OCI-LY3 (cell line): ENCODE measurements at regions not wholly inside any gene's neighbourhood (a gene's known extent, or its start where the extent isn't known, plus 50 kb on each side); places are given as distances from the start of the nearest gene placed in this dataset.

Source experiments
- EZH2phosphoT487 ChIP-seq: fragments of 200-600 bp; shearing (Covaris generic); IDR thresholded peaks from 2 replicates; pipeline ENCODE4 v1.6.1; 2018; ENCODE audit warnings: antibody characterized with exemption, mixed run types, low read depth
- TF ChIP-seq, protein P1 (sequence below): fragments of 200-600, 300-600 bp; sonication (generic); IDR thresholded peaks from 2 replicates; pipeline ENCODE4 v1.5.1; 2014; ENCODE audit warnings: antibody characterized with exemption, low read length, low read depth

DNA sequence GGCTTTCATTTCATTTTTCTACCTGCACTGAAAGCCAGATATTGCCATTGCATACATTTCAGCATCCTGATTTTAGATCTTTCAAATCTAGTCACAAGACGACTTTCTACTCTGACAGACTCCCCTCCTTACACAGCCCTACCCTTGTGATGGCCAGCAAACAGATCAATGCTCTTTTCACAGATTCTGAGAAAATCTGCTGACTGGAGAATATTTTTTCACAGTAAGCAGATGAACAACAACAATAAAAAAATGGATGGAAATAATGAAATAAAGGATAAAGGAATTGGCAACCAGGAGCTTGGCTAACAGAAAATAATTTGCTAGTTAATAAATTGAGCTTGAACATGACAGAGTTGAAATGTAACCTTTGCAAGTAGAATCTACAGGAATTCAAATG lies 527.2 kb downstream of the IRS1 start:
- TF ChIP-seq, protein P1, sequence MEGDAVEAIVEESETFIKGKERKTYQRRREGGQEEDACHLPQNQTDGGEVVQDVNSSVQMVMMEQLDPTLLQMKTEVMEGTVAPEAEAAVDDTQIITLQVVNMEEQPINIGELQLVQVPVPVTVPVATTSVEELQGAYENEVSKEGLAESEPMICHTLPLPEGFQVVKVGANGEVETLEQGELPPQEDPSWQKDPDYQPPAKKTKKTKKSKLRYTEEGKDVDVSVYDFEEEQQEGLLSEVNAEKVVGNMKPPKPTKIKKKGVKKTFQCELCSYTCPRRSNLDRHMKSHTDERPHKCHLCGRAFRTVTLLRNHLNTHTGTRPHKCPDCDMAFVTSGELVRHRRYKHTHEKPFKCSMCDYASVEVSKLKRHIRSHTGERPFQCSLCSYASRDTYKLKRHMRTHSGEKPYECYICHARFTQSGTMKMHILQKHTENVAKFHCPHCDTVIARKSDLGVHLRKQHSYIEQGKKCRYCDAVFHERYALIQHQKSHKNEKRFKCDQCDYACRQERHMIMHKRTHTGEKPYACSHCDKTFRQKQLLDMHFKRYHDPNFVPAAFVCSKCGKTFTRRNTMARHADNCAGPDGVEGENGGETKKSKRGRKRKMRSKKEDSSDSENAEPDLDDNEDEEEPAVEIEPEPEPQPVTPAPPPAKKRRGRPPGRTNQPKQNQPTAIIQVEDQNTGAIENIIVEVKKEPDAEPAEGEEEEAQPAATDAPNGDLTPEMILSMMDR, result no peak
- no peak for TF ChIP-seq EZH2phosphoT487
